ENCODE measurements at regions not wholly inside any gene's neighbourhood (a gene's known extent, or its start where the extent isn't known, plus 50 kb on each side); places are given as distances from the start of the nearest gene placed in this dataset.
A peak's percentile ranks its signal among the peaks of the same experiment; 100 is the strongest.
"Not testable (repeated sequence)": the region's sequence is repeated elsewhere in the genome, so short reads cannot be mapped to it uniquely, and the experiment has no call there.

- no peak overlapping the region for H3K4me3 ChIP-seq
- ATAC-seq (replicated peaks in 6 of 8) = no peak
- WGBS, 10 experiments = 0 to 89% (median 60%) methylated on average over 1 to 5 of the region's 7 CpGs; no CpG with 5 or more reads in 5 of the 10 experiments
- H3K4me1 ChIP-seq (replicated peaks in 1 of 2) = no peaks in the 10 kb centered on the region
- H3K27ac ChIP-seq = no peak overlapping the region
- in situ Hi-C loops (cut with MboI; ENCODE audit: low pct_unique_long_range_greater_than_20kb in 2 of 9, low sequenced_read_pairs in 9 of 9, unreplicated experiment in 9 of 9) = no loop called here
Observed at GRCh38 chr22:49454726-49455125, 372.9 kb downstream of the BRD1 start.

- H3K27ac ChIP-seq = no peak overlapping the region
- ATAC-seq (replicated peaks in 6 of 8) = no peak
- in situ Hi-C loops (cut with MboI; ENCODE audit: low pct_unique_long_range_greater_than_20kb in 2 of 9, low sequenced_read_pairs in 9 of 9, unreplicated experiment in 9 of 9) = no loop called here
- H3K4me1 ChIP-seq (replicated peaks in 1 of 2) = no peaks in the 10 kb centered on the region
- no peak overlapping the region for H3K4me3 ChIP-seq
- 0 to 48% (median 31%) methylated on average over 1 to 15 of the region's 15 CpGs; no CpG with 5 or more reads in 4 of the 10 experiments for WGBS, 10 experiments
Observed at GRCh38 chr22:49453771-49454170, 373.9 kb downstream of the BRD1 start.

GRCh38 chr22:49453019-49453418 is 374.7 kb downstream of the BRD1 start:
- H3K4me3 ChIP-seq; H3K27ac ChIP-seq; H3K4me1 ChIP-seq (replicated peaks in 1 of 2); in situ Hi-C loops (cut with MboI; ENCODE audit: low pct_unique_long_range_greater_than_20kb in 2 of 9, low sequenced_read_pairs in 9 of 9, unreplicated experiment in 9 of 9): not testable (repeated sequence)
- peak in 1 of 8 experiments; percentile 33 for ATAC-seq (replicated peaks in 6 of 8)
- 0 to 100% (median 25%) methylated on average over 1 of the region's 1 CpG; no CpG with 5 or more reads in 2 of the 10 experiments for WGBS, 10 experiments

DNA sequence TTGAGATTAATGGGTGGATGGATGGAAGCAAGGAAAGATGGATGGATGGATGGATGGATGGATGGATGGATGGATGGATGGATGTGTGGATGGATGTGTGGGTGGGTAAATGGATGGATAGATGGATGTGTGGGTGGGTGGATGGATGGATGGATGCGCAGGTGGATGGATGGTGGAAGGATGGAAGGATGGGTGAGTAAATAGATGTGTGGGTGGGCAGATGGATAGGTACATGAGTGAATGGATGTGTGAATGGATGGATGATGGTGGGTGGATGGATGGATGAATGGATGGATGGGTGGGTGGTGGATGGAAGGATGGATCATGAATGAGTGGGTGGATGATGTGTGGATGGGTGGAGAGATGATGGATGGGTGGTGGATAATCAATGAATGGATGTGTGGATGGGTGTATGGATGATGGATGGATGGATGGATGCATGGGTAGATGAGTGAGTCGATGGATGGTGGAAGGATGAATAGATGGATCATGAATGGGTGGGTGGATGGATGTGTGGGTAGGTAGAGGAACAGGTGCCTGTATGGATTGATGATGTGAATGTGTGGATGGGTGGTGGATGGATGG is 375.2 kb downstream of the BRD1 start:
- no peak for ATAC-seq (replicated peaks in 6 of 8)
- in situ Hi-C loops (cut with MboI; ENCODE audit: low pct_unique_long_range_greater_than_20kb in 2 of 9, low sequenced_read_pairs in 9 of 9, unreplicated experiment in 9 of 9) = no loop called here
- H3K4me1 ChIP-seq (replicated peaks in 1 of 2) = no peaks in the 10 kb centered on the region
- H3K27ac ChIP-seq = no peak overlapping the region
- H3K4me3 ChIP-seq = no peak overlapping the region
- WGBS, 10 experiments = 14 to 100% (median 74%) methylated on average over 1 to 2 of the region's 2 CpGs; no CpG with 5 or more reads in 2 of the 10 experiments

DNA sequence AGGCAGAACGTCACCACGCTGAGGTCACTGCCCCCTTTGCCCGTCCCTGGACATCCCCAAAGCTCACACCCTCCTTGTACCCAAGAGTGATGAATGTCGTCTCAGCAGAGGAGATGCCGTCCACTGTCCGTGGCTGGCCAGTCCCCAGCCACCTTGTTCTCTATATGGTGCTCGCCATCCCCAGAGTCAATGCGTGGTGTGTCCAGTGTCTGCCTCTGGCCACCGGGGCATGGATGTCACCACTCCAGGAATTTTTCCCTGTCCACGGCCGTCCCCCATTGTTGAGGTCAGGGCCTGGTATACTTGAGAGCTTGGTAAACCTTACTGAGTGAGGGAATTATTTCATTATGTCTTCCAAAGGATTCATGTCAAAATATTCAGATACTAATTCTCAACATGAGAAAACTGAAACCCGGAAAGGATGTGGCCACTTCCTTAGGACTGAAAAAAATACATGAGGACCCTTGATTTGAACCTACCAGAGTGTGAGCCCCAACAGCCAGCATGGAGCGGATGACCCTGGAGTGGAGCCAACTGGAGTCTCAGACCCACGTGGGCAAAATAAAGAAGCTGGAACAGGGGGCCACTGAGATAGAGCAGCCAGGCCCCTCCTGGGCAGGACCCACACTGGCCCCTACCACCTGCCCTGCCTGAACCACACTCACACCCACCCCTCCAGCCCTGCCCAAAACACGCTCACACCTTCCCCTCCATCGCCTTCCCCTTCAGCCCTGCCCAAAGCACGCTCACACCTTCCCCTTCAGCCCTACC is 376.4 kb downstream of the BRD1 start:
- Histone ChIP-seq H3K4me3 (no peak overlapping the region), H3K27ac (no peak overlapping the region), H3K4me1 (replicated peaks in 1 of 2) (no peaks in the 10 kb centered on the region)
- in situ Hi-C loops (cut with MboI; ENCODE audit: low pct_unique_long_range_greater_than_20kb in 2 of 9, low sequenced_read_pairs in 9 of 9, unreplicated experiment in 9 of 9) = no loop called here
- 0 to 91% (median 55%) methylated on average over 2 to 11 of the region's 17 CpGs; no CpG with 5 or more reads in 1 of the 10 experiments for WGBS, 10 experiments
- ATAC-seq (replicated peaks in 6 of 8) = no peak

GRCh38 chr22:49450498-49450897 is 377.2 kb downstream of the BRD1 start:
- peak in 5 of 8 experiments; percentile 18 to 65 (median 40) for ATAC-seq (replicated peaks in 6 of 8)
- in situ Hi-C loops (cut with MboI; ENCODE audit: low pct_unique_long_range_greater_than_20kb in 2 of 9, low sequenced_read_pairs in 9 of 9, unreplicated experiment in 9 of 9) = no loop called here
- H3K27ac ChIP-seq = no peak overlapping the region

GRCh38 chr22:49449811-49450446 is 377.7 kb downstream of the BRD1 start:
- Histone ChIP-seq H3K4me3 (no peak overlapping the region), H3K4me1 (replicated peaks in 1 of 2) (no peaks in the 10 kb centered on the region), H3K27ac (no peak overlapping the region)
- 0 to 5% (median 2%) methylated on average over 1 to 3 of the region's 38 CpGs; no CpG with 5 or more reads in 6 of the 10 experiments for WGBS, 10 experiments
- in situ Hi-C loops (cut with MboI; ENCODE audit: low pct_unique_long_range_greater_than_20kb in 2 of 9, low sequenced_read_pairs in 9 of 9, unreplicated experiment in 9 of 9) = no loop called here
- ATAC-seq (replicated peaks in 6 of 8) = peak in 5 of 8 experiments; percentile 70 to 83 (median 80)

More at GRCh38 chr22:49450498-49450897, 377.2 kb downstream of the BRD1 start:
- Histone ChIP-seq H3K4me1 (replicated peaks in 1 of 2) (no peaks in the 10 kb centered on the region), H3K4me3 (no peak overlapping the region)
- WGBS, 10 experiments = 0 to 67% (median 1%) methylated on average over 1 to 7 of the region's 9 CpGs; no CpG with 5 or more reads in 1 of the 10 experiments

DNA sequence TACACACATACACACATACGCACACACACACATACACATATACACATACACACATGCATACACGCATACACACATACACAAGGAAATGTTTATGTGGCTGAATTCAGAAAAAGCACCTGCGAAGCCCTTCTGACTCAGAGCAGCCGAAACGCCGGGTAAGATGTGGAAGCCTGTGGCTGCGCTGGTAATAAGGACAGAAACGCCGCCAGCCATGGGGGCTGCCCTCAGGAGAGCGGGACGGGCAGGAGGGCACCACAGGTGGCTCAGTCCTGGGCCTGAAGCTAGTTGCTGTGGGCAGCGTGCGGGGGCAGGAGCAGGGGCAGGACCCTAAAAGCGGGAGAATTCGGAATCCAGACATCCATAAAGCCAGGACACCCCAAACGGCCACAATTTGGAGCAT is 378.3 kb downstream of the BRD1 start:
- in situ Hi-C loops (cut with MboI; ENCODE audit: low pct_unique_long_range_greater_than_20kb in 2 of 9, low sequenced_read_pairs in 9 of 9, unreplicated experiment in 9 of 9) = no loop called here
- ATAC-seq (replicated peaks in 6 of 8) = no peak
- H3K27ac ChIP-seq = no peak overlapping the region
- 35 to 73% (median 64%) methylated on average over 3 to 9 of the region's 16 CpGs; no CpG with 5 or more reads in 5 of the 10 experiments for WGBS, 10 experiments
- H3K4me1 ChIP-seq (replicated peaks in 1 of 2) = no peaks in the 10 kb centered on the region
- H3K4me3 ChIP-seq = no peak overlapping the region

GRCh38 chr22:49448526-49448925 is 379.1 kb downstream of the BRD1 start:
- H3K4me3 ChIP-seq = no peak overlapping the region
- peak in 1 of 8 experiments; percentile 26 for ATAC-seq (replicated peaks in 6 of 8)
- no peak overlapping the region for H3K27ac ChIP-seq
- no peaks in the 10 kb centered on the region for H3K4me1 ChIP-seq (replicated peaks in 1 of 2)
- WGBS, 10 experiments = 0 to 83% (median 60%) methylated on average over 1 to 8 of the region's 14 CpGs; no CpG with 5 or more reads in 5 of the 10 experiments
- in situ Hi-C loops (cut with MboI; ENCODE audit: low pct_unique_long_range_greater_than_20kb in 2 of 9, low sequenced_read_pairs in 9 of 9, unreplicated experiment in 9 of 9) = no loop called here

DNA sequence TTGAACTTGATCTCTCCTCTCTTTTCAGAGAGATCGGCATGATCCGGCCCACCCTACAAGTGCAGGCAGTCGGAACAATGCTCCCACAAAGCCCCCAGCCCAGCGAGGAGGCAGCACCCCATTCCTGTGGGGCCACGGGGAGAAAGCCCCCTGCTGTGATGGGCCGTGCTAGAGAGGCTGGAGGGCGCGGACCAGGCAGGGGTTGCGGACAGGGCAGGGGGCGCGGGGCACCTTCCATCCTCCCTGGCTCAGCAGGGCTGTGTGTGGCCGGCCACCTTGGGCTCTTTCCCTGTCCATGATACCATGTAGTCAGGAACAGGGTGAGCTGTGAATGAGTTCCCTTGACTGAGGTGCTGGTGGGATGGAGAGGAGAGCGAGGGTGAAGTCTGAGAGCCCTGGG is 379.8 kb downstream of the BRD1 start:
- Histone ChIP-seq H3K27ac (no peak overlapping the region), H3K4me1 (replicated peaks in 1 of 2) (no peaks in the 10 kb centered on the region), H3K4me3 (no peak overlapping the region)
- in situ Hi-C loops (cut with MboI; ENCODE audit: low pct_unique_long_range_greater_than_20kb in 2 of 9, low sequenced_read_pairs in 9 of 9, unreplicated experiment in 9 of 9) = no loop called here
- WGBS, 10 experiments = 0 to 87% (median 84%) methylated on average over 1 to 7 of the region's 13 CpGs; no CpG with 5 or more reads in 6 of the 10 experiments
- no peak for ATAC-seq (replicated peaks in 6 of 8)

- Histone ChIP-seq H3K4me1 (replicated peaks in 1 of 2) (no peaks in the 10 kb centered on the region), H3K4me3 (no peak overlapping the region), H3K27ac (no peak overlapping the region)
- 5 to 85% (median 50%) methylated on average over 1 to 14 of the region's 21 CpGs for WGBS, 10 experiments
- in situ Hi-C loops (cut with MboI; ENCODE audit: low pct_unique_long_range_greater_than_20kb in 2 of 9, low sequenced_read_pairs in 9 of 9, unreplicated experiment in 9 of 9) = no loop called here
- ATAC-seq (replicated peaks in 6 of 8) = no peak
Observed at GRCh38 chr22:49446759-49447710, 380.6 kb downstream of the BRD1 start.

DNA sequence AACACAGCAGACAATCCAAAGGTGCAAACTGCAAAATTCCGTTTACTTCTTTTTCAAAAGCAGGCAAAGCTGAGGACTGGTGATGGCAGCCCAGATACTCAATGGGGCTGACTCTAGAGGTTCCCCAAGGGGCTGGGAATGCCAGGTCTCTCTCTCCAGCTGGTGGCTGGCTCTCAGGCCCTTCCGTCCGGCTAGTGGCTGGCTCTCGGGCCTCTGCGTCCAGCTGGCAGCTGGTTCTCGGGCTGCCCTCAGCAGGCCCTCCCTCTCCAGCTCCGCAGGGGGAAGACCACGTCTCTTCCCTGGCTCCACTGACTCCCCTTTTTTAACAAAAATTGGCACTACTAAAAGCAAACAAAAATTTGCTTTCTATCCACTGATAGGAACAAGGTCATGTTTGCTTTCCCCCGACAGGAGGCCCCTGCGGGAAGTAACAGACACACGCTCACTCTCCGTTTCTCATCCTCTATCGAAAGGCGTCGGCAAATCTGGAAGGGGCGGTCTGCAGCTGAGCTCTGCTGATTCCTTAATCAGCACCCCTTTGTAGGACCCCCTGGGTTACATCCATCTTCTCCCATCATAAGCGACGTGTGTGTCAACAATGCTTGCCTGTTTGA is 381.4 kb downstream of the BRD1 start:
- in situ Hi-C loops (cut with MboI; ENCODE audit: low pct_unique_long_range_greater_than_20kb in 2 of 9, low sequenced_read_pairs in 9 of 9, unreplicated experiment in 9 of 9) = no loop called here
- no peak for ATAC-seq (replicated peaks in 6 of 8)
- Histone ChIP-seq H3K4me1 (replicated peaks in 1 of 2) (no peaks in the 10 kb centered on the region), H3K27ac (no peak overlapping the region), H3K4me3 (no peak overlapping the region)
- 40 to 94% (median 60%) methylated on average over 1 to 10 of the region's 18 CpGs; no CpG with 5 or more reads in 2 of the 10 experiments for WGBS, 10 experiments
